Activated CD8-positive, alpha-beta memory T cell treated with anti-CD3 and anti-CD28 coated beads, Interleukin-2, amount 10 ng/mL, durations not matched to agents 7 days and 5 days (primary cell): ENCODE measurements at regions not wholly inside any gene's neighbourhood (a gene's known extent, or its start where the extent isn't known, plus 50 kb on each side); places are given as distances from the start of the nearest gene placed in this dataset.

Experiments used
- ATAC-seq: fragments of 150-1000 bp; cut with Tn5 transposase; one replicate; pipeline ENCODE4 v1.10.0; 2021; ENCODE audit warnings: moderate library complexity
- CTCF ChIA-PET: fragments of 350-600 bp; sonication (Branson Sonifier 250); formaldehyde crosslinking; loops from one replicate; lab custom pipeline; 2021; ENCODE audit warnings: antibody characterized with exemption; lab: Charles Lee
- DNase-seq: peaks from one replicate; pipeline ENCODE4 v3.0.0-alpha.2; 2020
- H3K27ac Mint-ChIP-seq: one replicate; pipeline ENCODE4 v1.8.0; 2021; ENCODE audit warnings: mild to moderate bottlenecking, mixed read lengths
- H3K27me3 Mint-ChIP-seq: one replicate; pipeline ENCODE4 v1.8.0; 2021; ENCODE audit warnings: mixed read lengths
- H3K36me3 Mint-ChIP-seq: one replicate; pipeline ENCODE4 v1.8.0; 2021; ENCODE audit warnings: mild to moderate bottlenecking, mixed read lengths
- H3K4me1 Mint-ChIP-seq: one replicate; pipeline ENCODE4 v1.8.0; 2021; ENCODE audit warnings: mixed read lengths
- H3K4me3 Mint-ChIP-seq: one replicate; pipeline ENCODE4 v1.8.0; 2021; ENCODE audit warnings: mild to moderate bottlenecking, moderate library complexity, mixed read lengths
- H3K9me3 Mint-ChIP-seq: one replicate; pipeline ENCODE4 v1.8.0; 2022; ENCODE audit warnings: low read depth, mixed read lengths

GRCh38 chr20:16968099-16968498, 219.9 kb downstream of the OTOR start:
- CTCF ChIA-PET, result no interaction called here
- H3K27ac Mint-ChIP-seq, result no peak overlapping the region

GRCh38 chr20:16970776-16971175, 222.6 kb downstream of the OTOR start:
- DNase-seq (no peak), ATAC-seq (no peak)
- H3K36me3 Mint-ChIP-seq, result no peaks in the 10 kb centered on the region
- CTCF ChIA-PET, result no interaction called here
- no peaks in the 10 kb centered on the region for H3K4me1 Mint-ChIP-seq
- no peaks in the 10 kb centered on the region for H3K27me3 Mint-ChIP-seq
- H3K9me3 Mint-ChIP-seq, result peaks cover 7% of the 10 kb centered on the region
- no peak overlapping the region for H3K27ac Mint-ChIP-seq
- no peak overlapping the region for H3K4me3 Mint-ChIP-seq

More at GRCh38 chr20:16968099-16968498, 219.9 kb downstream of the OTOR start:
- Mint-ChIP-seq H3K4me3 (no peak overlapping the region), H3K4me1 (no peaks in the 10 kb centered on the region), H3K9me3 (peaks cover 5% of the 10 kb centered on the region), H3K27me3 (no peaks in the 10 kb centered on the region), H3K36me3 (no peaks in the 10 kb centered on the region)
- ATAC-seq, result no peak
- DNase-seq, result no peak

GRCh38 chr20:16974080-16974854, 226.1 kb downstream of the OTOR start:
- ATAC-seq (no peak), DNase-seq (no peak)
- Mint-ChIP-seq H3K9me3 (peaks cover 7% of the 10 kb centered on the region), H3K4me1 (no peaks in the 10 kb centered on the region), H3K36me3 (no peaks in the 10 kb centered on the region), H3K27me3 (no peaks in the 10 kb centered on the region), H3K27ac (no peak overlapping the region), H3K4me3 (no peak overlapping the region)
- CTCF ChIA-PET, result no interaction called here

- CTCF ChIA-PET, result no interaction called here
- ATAC-seq (no peak), DNase-seq (no peak)
- no peak overlapping the region for H3K27ac Mint-ChIP-seq
- no peaks in the 10 kb centered on the region for H3K36me3 Mint-ChIP-seq
- peaks cover 9% of the 10 kb centered on the region for H3K9me3 Mint-ChIP-seq
- no peak overlapping the region for H3K4me3 Mint-ChIP-seq
- H3K27me3 Mint-ChIP-seq, result no peaks in the 10 kb centered on the region
- H3K4me1 Mint-ChIP-seq, result no peaks in the 10 kb centered on the region
Measured at GRCh38 chr20:16974855-16975162, 226.7 kb downstream of the OTOR start.

- CTCF ChIA-PET, result no interaction called here
- H3K27me3 Mint-ChIP-seq, result no peaks in the 10 kb centered on the region
- ATAC-seq (no peak), DNase-seq (no peak)
- H3K9me3 Mint-ChIP-seq, result peaks cover 6% of the 10 kb centered on the region
- H3K27ac Mint-ChIP-seq, result no peak overlapping the region
- H3K4me3 Mint-ChIP-seq, result no peak overlapping the region
- no peaks in the 10 kb centered on the region for H3K4me1 Mint-ChIP-seq
- no peaks in the 10 kb centered on the region for H3K36me3 Mint-ChIP-seq
Measured at GRCh38 chr20:16975682-16976081, 227.5 kb downstream of the OTOR start.

- no peak for DNase-seq
- no peak for ATAC-seq
- CTCF ChIA-PET, result no interaction called here
- Mint-ChIP-seq H3K4me3 (no peak overlapping the region), H3K27ac (no peak overlapping the region), H3K27me3 (no peaks in the 10 kb centered on the region), H3K4me1 (no peaks in the 10 kb centered on the region), H3K36me3 (no peaks in the 10 kb centered on the region), H3K9me3 (peaks cover 8% of the 10 kb centered on the region)
Measured at GRCh38 chr20:16978497-16978896, 230.3 kb downstream of the OTOR start.

- DNase-seq (no peak), ATAC-seq (no peak)
- CTCF ChIA-PET, result no interaction called here
- H3K4me3 Mint-ChIP-seq, result no peak overlapping the region
- no peaks in the 10 kb centered on the region for H3K27me3 Mint-ChIP-seq
- no peaks in the 10 kb centered on the region for H3K36me3 Mint-ChIP-seq
- H3K9me3 Mint-ChIP-seq, result peaks cover 5% of the 10 kb centered on the region
- H3K27ac Mint-ChIP-seq, result no peak overlapping the region
- H3K4me1 Mint-ChIP-seq, result no peaks in the 10 kb centered on the region
Measured at GRCh38 chr20:16982091-16982726, 234.1 kb downstream of the OTOR start.

GRCh38 chr20:16984481-16984880, 236.3 kb downstream of the OTOR start:
- no peaks in the 10 kb centered on the region for H3K27me3 Mint-ChIP-seq
- H3K9me3 Mint-ChIP-seq, result peaks cover 5% of the 10 kb centered on the region
- H3K4me1 Mint-ChIP-seq, result no peaks in the 10 kb centered on the region
- no peak overlapping the region for H3K4me3 Mint-ChIP-seq
- ATAC-seq, result no peak
- no peak for DNase-seq
- no peaks in the 10 kb centered on the region for H3K36me3 Mint-ChIP-seq
- CTCF ChIA-PET, result no interaction called here
- no peak overlapping the region for H3K27ac Mint-ChIP-seq

- H3K4me3 Mint-ChIP-seq, result no peak overlapping the region
- no peak overlapping the region for H3K27ac Mint-ChIP-seq
- CTCF ChIA-PET, result no interaction called here
- no peaks in the 10 kb centered on the region for H3K36me3 Mint-ChIP-seq
- H3K4me1 Mint-ChIP-seq, result no peaks in the 10 kb centered on the region
- DNase-seq, result no peak
- ATAC-seq, result no peak
- H3K27me3 Mint-ChIP-seq, result no peaks in the 10 kb centered on the region
- peaks cover 5% of the 10 kb centered on the region for H3K9me3 Mint-ChIP-seq
Measured at GRCh38 chr20:17003170-17003870, 223.5 kb upstream of the PCSK2 start.

GRCh38 chr20:17010181-17010580, 216.7 kb upstream of the PCSK2 start:
- no peaks in the 10 kb centered on the region for H3K27me3 Mint-ChIP-seq
- peaks cover 2% of the 10 kb centered on the region for H3K9me3 Mint-ChIP-seq
- DNase-seq (no peak), ATAC-seq (no peak)
- CTCF ChIA-PET, result no interaction called here
- H3K27ac Mint-ChIP-seq, result no peak overlapping the region
- no peak overlapping the region for H3K4me3 Mint-ChIP-seq
- H3K4me1 Mint-ChIP-seq, result no peaks in the 10 kb centered on the region
- H3K36me3 Mint-ChIP-seq, result no peaks in the 10 kb centered on the region

GRCh38 chr20:17012546-17013226, 214.2 kb upstream of the PCSK2 start:
- Mint-ChIP-seq H3K4me1 (no peaks in the 10 kb centered on the region), H3K4me3 (no peak overlapping the region), H3K27me3 (no peaks in the 10 kb centered on the region), H3K36me3 (no peaks in the 10 kb centered on the region), H3K9me3 (peaks cover 4% of the 10 kb centered on the region), H3K27ac (no peak overlapping the region)
- ATAC-seq, result no peak
- CTCF ChIA-PET, result no interaction called here
- no peak for DNase-seq

- Mint-ChIP-seq H3K9me3 (peaks cover 4% of the 10 kb centered on the region), H3K27me3 (no peaks in the 10 kb centered on the region), H3K36me3 (no peaks in the 10 kb centered on the region), H3K4me1 (no peaks in the 10 kb centered on the region), H3K27ac (no peak overlapping the region), H3K4me3 (no peak overlapping the region)
- DNase-seq, result no peak
- CTCF ChIA-PET, result no interaction called here
- ATAC-seq, result no peak
Measured at GRCh38 chr20:17014217-17014616, 212.6 kb upstream of the PCSK2 start.

GRCh38 chr20:17014756-17015366, 212.0 kb upstream of the PCSK2 start:
- ATAC-seq (no peak), DNase-seq (no peak)
- Mint-ChIP-seq H3K27ac (no peak overlapping the region), H3K27me3 (no peaks in the 10 kb centered on the region), H3K9me3 (peaks cover 4% of the 10 kb centered on the region), H3K4me1 (no peaks in the 10 kb centered on the region), H3K36me3 (no peaks in the 10 kb centered on the region), H3K4me3 (no peak overlapping the region)
- CTCF ChIA-PET, result no interaction called here
